Left renal pelvis (tissue), 4 donors: ENCODE measurements at regions not wholly inside any gene's neighbourhood (a gene's known extent, or its start where the extent isn't known, plus 50 kb on each side); places are given as distances from the start of the nearest gene placed in this dataset.

Experiments
- DNase-seq, 4 donors: peaks; one replicate each; pipeline ENCODE4 v3.0.0-alpha.2; 2013; ENCODE audit warnings: low read depth in 4 of 4, low spot score in 3 of 4

DNA sequence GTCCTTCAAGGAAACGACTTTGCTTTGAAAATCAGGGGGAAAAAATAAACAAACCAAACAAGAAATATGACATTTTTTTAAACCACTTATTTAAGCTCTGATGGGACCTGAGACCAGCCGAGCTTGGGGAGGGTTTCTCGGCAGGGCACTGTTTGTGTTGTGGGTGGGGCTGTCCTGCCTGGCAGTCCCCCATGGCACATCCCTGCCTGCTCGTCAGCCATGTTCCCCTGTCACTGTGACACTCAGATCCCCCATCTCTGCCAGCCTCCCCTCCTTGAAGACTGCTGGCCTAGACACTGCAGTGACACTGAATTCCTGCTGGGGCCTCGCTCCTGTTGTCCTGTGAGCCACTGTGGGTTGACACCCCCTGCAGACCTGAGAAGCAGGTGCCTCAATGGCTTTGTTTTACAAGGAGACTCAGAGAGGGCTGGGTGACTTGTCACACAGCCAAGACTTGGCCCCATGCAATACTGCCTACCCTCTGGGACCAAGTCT is 95.1 kb upstream of the PTPN1 start:
- no peak for DNase-seq

DNA sequence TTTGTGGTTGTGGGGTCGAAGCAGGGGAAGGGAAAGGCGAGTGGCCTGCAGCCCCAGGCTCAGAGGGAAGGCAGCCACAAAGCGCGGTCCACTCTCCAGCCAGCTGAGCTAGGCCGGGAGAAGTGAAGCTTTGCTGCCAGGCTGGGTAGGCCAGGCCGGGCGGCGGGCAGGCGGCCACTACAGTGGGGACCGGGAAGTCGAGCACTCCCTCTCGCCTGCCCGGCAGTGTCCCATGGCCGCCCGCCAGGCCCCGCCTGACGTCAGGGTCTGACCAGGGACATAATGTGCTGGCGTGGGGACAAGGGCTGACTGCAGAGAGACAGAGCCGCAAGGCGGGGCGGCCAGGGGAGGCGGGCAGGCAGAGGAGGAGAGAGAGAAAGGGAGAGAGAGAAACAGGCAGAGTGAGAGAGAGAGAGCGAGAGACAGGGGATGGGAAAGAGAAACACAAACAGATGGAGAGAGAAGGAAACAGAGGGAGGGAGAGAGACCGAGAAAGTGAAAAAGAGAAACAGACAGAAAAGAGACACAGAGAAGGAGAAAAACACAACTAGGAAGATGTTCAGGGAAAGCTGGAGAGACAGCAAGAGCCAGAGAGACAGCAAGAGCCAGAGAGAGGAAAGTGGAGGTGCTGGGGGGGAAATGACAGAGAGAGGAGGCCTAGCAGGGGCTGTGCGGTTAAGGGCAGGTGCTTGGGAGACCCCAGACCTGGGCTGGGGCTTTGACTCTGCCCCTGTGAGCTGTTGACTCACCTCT is 94.5 kb upstream of the PTPN1 start:
- peak; percentile 60 to 73 (median 71) for DNase-seq

DNA sequence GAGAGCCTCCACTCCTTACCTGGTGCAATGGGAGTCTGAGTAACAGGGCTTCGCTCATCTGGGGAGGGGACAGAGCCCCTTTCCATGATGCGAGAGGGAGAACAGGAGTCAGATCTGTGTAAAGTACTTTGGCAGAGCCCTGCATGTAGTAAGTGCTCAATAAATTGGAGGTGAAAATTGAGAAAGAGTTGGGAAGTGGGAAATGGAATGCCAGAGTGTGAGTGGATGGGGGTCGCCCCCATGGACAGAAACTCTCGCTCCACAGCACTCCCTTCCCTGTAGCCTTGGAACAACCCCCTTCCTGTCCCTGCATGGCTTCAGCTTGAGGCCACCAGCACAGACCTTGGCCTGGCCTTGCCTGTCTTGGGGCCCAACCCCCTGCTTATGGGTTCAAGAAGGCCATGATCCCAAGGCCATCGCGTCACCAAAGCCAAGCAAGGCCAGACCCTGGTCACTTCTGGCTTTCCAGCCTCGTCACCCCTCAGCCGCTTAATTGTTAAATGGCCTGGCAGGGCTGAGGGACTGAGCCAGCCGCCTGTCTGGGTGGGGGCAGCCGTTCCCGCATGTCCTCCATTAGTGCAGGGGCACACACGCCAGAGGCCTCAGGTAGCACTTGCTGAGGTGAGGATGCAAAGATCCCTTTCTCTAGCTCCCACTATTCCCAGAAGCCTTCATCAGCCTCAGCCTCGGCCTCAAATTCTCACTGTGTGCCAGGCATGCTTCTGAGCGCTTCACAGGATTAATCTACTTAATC is 93.7 kb upstream of the PTPN1 start:
- DNase-seq = no peak

DNA sequence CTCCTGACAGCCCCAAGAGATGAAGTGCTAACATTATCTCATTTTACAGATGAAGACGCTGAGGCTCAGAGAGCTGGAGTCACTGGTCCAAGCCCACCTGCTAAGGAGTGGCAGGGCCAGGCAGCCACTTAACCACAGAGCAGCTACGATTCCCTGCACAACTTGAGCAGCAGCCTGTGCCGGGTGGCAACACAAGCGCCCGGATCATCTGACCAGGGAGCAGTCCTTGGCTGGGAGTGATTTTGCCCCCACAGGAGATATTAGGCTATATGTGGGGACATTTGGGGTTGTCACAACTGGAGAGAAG is 93.2 kb upstream of the PTPN1 start:
- DNase-seq = no peak

DNA sequence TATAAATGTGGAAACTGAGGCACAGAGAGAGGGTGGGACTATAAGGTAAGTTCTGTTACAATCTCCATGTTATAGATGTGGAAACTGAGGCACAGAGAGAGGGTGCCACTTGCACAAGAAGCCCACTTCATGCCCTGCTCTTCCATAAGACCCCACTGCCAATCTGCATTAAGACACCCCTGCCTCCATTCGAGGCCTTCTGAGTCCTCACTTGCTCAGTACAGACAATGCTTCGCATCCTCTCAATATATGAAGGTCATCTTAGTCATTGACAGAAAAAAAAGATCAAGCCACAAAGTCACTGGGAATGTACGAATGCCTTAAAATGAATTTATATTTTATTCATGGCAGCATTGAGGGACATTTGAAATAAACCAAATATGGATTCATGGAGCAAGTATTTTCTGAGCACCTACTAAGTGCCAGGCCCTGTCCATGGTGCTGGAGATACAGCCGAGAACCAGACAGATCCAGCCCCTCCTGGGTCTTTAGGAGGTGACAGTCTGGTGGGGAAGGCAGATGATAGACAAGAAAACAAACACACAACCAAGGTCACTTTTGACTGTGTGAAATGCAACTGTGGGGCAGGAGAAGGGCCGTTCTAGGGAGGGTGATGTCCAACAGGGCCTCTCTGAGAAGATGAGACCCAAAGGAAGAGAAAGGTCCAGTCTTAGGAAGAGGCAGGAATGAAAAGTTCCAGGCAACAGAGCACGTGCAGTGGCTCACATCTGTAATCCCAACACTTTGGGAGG is 92.5 kb upstream of the PTPN1 start:
- no peak for DNase-seq

DNA sequence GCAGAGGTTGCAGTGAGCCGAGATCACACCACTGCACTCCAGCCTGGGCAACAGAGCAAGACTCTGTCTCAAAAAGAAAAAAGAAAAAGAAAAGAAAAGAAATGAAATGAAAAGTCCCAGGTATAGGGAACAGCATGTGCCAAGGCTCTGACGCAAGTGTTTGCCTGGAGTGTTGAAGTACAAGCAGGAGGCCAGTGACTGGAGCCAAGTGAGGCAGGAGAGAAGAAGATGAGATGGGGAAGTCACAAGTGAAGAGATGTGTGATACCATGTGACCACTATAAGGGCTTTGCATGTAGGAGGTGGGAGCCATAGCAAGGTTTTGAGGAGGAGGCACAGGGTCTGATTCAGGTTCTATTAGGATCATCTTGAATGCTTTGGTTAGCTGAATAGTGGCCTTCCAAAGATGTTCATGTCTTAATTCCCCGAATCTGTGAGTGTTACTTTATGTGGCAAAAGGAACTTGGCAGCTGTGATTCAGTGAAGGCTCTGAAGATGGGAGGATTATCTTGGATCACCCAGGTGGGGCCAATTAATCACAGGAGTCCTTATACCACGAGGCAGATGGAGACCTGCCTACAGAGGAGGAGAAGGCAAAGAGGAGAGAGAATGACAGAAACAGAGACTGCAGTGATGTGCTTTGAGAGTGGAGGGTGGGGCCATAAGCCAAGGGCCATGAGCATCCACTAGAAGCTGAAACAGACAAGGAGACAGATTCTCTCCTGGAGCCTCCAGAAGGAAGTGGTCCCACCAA is 91.1 kb upstream of the PTPN1 start:
- no peak for DNase-seq

DNA sequence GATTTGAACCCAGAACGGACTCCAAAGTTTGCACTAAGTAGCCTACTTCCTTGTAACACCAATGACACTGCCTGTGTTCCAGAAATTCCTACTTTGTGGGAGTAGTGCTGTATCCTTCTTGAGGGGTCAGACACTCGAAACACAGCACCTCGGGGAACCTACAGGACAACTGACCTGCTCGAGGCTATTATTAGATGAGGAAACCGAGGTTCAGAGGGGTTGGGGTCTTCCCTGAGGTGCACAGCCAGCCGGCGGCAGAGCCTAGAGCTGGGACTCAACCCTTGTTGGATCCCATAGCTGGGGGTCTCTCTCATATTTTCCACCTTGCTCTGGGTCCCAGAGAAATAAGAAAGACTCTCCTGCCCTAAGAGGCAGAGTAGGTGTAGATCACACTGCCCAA is 89.8 kb upstream of the PTPN1 start:
- no peak for DNase-seq

DNA sequence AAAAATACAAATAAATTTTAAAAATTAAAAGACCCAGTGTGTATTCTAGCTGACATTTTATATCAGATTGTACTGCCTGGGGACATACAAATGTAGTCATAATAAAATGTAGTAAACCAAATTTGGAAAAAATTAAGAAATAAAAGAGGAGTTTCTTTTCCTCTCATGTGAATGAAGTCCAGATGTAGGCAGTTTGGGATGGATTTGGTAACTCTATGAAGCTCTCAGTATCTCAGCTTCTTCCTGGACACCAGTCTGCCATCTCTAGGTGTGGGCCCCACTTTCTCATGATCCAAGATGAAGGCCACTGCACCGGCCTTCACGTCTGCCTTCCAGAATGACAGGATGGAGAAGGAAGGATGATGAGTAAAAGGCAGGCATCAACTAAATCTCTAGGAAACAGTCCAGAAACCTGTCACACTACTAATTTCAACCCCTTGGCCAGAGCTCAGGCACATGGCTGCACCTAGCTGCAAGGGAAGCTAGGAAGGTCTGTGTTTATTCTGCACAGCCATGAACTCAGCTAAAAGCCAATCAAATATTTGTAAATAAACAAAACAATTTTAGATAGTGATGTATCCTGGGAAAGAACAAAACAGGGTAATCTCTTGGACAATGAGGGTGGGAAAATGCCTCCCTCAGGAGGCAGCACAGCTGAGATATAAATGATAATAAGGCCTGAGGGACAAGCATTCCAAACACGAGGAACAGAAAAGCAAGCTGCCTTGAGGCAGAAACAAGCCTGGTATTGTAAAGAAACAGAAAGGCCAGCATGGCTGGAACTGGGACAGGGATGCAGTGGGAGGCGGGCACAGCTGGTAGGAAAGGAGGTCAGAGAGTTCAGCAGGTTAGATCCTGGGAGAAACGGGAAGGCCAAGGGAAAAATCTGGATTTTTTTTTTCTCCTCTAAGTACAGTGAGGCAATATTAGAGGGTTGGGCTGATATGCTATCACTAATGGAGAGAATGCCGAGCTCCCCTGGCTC is 88.5 kb upstream of the PTPN1 start:
- no peak for DNase-seq

DNA sequence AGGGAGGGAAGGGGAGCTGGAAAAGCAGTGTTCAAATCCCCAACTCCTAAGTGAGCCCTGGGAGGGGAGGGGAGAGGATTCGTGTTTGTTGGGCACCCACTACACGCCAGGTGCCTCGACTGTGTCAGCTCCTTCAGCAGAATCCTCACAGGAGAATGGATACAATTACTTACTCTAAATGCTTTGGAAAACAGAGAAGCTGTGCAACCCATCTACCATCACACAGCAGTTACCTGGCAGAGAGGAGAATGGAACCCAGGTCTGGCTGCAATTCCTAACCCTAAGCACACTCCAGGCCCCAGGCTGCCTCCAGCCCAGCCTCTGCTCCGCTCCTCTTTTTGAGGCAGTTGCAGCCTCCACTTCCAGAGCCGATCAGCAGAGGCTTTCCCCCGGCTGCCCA is 86.4 kb upstream of the PTPN1 start:
- DNase-seq = no peak

DNA sequence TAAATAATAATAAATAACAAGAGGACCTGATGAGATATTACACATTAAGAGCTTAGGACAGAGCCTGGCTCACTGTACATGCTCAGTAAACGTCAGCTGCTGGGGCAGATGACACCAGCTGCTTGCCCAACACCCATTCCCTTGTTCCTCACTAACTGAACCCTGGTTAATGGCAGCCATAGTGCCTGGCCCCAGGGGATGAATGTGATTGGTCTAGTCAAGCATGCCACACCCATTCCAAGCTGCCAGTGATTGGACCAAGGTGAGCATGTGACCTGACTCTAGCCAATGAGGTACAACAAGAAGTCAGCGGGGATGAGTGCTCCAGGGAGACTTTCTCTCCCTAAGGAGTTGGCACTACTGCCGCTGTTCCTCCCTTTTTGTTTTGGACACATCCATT is 85.1 kb upstream of the PTPN1 start:
- DNase-seq = no peak

DNA sequence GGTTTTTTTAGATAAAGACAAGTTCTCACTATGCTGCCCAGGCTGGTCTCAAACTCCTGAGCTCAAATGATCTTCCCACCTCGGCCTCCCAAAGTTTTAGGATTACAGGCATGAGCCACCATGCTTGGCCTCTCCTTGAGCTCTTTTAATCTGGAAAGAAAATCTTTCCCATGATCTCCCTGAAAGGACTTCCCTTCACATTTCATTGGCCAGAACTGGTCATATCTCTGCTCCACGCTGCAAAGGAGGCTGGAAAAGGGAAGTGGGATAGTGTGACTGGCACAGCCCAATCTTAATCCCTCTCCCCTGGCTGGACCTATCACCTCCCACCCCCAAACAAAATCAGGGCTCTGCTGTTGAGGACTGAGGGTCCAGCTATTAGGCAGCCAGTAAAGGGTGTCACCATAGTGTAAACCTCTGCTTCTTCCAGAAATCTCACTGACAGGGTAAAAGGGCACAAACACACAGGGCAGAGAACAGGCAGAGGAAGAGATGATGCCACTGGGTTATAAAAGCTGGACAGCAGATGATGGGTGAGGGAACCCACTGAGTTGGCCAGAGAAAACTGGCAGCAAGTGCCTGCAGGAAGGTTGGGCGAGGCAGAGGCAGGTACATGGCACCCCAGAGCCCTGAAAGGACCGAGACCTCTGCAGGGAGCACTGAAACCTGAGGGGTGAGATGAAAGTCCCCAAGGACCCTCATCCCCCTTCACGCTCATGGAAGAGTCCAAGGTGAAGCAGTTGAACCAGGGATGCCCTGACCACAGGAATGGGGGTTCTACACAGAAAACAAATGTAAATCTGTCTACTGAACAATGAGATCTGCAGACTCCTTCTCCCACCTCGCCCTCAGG is 83.1 kb upstream of the PTPN1 start:
- no peak for DNase-seq

DNA sequence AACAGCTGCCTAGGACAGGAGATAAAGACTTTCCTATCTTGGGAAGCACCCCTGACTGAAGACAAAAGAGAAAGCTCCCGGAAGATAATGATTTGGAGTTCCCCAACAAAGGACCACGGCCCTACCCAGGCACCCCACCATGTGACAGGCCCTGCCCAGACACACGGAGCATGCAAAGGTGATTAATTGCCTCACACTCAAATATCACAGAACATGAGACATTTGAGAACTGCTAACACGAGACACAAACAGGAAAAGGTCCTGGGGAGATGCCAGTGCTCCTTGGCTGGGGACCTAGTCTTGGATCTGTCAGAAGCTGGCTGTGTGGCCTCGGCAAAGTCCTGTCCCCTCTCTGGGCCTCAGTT is 82.5 kb upstream of the PTPN1 start:
- no peak for DNase-seq

DNA sequence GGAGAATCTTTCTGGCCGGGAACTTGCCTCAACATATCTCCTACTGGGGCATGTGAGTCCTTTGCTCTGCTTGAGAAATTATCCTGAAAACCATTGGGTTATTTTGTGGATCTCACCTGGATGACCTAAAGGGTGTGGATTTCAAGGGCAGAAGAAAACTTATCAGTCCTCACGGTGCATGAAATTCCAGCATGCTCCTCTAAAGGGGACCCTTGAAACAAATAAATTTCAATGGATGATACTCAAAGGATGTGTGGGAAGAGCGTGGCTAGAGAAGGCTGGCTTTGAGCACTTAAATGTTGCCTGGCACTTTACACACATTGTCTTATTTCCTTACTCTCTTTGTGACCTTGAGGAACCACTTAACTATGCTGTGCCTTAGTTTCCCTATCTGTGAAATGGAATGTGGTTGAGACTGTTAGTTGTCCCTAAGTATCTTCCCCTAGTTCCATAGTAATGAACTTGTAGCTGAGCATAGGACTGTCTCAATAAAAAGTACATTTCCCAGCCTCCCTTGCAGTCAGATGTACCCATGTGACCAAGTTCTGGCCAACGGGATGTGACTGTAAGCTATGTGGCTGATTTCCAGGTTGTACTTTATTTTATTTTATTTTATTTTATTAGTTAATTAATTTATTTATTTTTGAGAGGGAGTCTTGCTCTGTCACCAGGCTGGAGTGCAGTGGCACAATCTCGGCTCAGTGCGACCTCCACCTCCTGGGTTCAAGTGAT is 81.9 kb upstream of the PTPN1 start:
- no peak for DNase-seq

DNA sequence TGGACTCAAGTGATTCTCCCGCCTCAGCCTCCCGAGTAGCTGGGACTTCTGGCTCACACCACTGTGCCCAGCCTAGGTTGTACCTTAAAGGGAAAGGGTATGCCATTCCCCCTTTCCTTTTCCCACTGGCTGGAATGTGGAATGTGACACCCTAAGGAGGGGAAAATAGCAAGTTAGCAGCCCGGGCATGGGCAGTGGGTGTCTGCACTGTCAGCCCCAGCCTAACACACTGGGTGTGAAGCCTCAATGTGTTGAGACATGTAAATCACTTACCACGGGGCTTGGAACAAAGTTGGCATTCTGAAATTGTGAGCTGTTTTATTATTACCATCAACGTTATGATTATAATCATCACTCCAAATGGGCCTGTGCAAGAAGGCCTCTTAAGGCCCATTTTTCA is 80.8 kb upstream of the PTPN1 start:
- DNase-seq = no peak

DNA sequence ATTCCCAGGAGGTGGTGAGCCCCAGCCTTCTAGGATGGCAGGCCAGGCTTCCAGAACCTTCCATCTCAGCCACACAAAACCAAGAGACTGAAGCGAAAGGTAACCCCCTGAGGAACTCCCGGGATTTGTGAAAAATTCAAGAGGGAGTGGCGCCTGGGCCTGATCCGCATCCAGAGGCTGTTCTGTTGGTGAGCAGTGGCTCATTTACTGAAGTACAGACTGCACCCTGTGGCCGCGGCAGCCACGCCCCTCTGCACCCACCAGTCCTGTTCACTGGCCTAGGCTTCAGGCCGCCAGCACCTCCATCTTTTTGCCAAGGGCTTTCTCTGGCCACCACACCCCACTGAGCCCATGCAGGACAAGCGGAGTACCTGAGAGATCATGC is 79.1 kb upstream of the PTPN1 start:
- no peak for DNase-seq

DNA sequence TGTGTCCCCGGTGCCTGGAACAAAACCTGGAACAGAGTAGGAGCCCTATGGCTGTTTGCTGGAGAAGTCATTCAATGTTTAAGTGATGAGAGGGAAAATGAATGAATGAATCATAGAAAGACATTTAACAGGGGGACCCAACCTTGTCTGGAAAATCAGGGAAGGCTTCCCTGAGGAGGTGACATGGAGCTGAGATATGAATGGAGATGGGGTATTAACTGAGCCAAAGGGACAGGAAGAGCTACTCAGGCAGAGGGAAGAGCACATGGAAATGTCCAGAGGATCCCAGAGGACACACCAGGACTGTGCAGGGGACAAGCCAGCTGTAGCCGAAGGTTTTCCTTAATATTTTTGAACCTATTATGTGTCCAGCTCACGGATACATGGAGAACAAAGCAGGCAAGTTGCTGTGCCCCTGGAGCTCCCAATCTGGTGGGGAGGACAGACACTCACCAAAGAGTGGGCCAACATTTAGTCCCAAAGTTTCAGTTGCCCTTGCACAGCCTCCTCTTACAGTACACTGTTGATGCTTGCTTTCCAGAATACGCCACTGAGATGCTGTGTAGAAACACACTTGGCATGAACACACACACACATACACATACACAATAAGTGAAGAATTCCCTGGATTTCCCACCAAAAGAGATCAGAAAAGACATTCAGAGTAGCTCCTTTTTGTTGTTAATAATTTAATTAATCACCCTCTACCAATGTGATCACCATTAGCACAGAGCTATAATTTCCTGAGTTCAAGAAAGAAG is 77.0 kb upstream of the PTPN1 start:
- DNase-seq = no peak

DNA sequence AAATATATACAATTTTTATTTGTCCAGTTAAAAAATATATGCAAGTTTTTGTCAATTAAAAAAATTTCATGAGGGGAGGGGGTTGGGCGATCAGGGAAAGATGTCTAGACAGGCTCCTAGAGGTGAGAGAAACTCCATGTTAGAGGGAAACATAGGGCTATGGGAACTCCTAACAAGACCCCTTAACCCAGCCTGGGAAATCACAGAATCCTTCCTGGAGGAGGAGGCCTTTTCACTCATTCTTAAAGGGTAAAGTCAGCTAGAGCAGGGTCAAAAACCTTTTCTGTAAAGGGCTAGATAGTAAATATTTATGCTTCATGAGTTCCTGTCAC is 75.9 kb upstream of the PTPN1 start:
- DNase-seq = no peak
